ENCODE measurements at regions not wholly inside any gene's neighbourhood (a gene's known extent, or its start where the extent isn't known, plus 50 kb on each side); places are given as distances from the start of the nearest gene placed in this dataset.

GRCh38 chr12:34347367-34347766, 325.1 kb downstream of the ALG10 start:
- no peak for TF ChIP-seq REST (IDR thresholded peaks at IDR 0.05; ENCODE audit: low read depth, low read length)
- no peak for TF ChIP-seq EP300 (IDR thresholded peaks at IDR 0.05; ENCODE audit: borderline replicate concordance in 1 of 2, low read depth in 1 of 2, low read length in 1 of 2)
- peak; percentile 61 for TF ChIP-seq CTCF (IDR thresholded peaks at IDR 0.05)
- no peak for TF ChIP-seq JUND (IDR thresholded peaks at IDR 0.05)
- no peak for TF ChIP-seq CHD2 (IDR thresholded peaks at IDR 0.05; ENCODE audit: low read length, partially characterized antibody)
- TF ChIP-seq GABPA (IDR thresholded peaks at IDR 0.05; ENCODE audit: low read depth), result no peak
- no peak for TF ChIP-seq EZH2phosphoT487 (IDR thresholded peaks at IDR 0.05; ENCODE audit: borderline replicate concordance, low read depth)
- TF ChIP-seq ZBTB33 (IDR thresholded peaks at IDR 0.05; ENCODE audit: borderline replicate concordance, low read depth), result no peak
- no peak for TF ChIP-seq SIN3A (IDR thresholded peaks at IDR 0.05; ENCODE audit: borderline replicate concordance, low read depth, low read length)
